NOMO-1 (cell line): ENCODE measurements at regions not wholly inside any gene's neighbourhood (a gene's known extent, or its start where the extent isn't known, plus 50 kb on each side); places are given as distances from the start of the nearest gene placed in this dataset.
"Not testable (repeated sequence)": the region's sequence is repeated elsewhere in the genome, so short reads cannot be mapped to it uniquely, and the experiment has no call there.

Experiments used
- DNase-seq, 2 experiments: peaks; one replicate each; lab custom pipeline; 2025; ENCODE audit not compliant: unreplicated experiment in 2 of 2; lab: John Stamatoyannopoulos, UW

- no peak for DNase-seq
Observed at GRCh38 chr10:105598207-105598606, 957.1 kb downstream of the SORCS3 start.

- no peak for DNase-seq
Observed at GRCh38 chr10:105597312-105597711, 956.2 kb downstream of the SORCS3 start.

- DNase-seq, result no peak
Observed at GRCh38 chr10:105596749-105597148, 955.7 kb downstream of the SORCS3 start.

- no peak for DNase-seq
Observed at GRCh38 chr10:105594296-105594695, 953.2 kb downstream of the SORCS3 start.

GRCh38 chr10:105592468-105592867, 951.4 kb downstream of the SORCS3 start:
- no peak for DNase-seq

- DNase-seq, result no peak
Observed at GRCh38 chr10:105586451-105587098, 945.5 kb downstream of the SORCS3 start.

- DNase-seq, result no peak
Observed at GRCh38 chr10:105585753-105586152, 944.7 kb downstream of the SORCS3 start.

- no peak for DNase-seq
Observed at GRCh38 chr10:105585171-105585570, 944.1 kb downstream of the SORCS3 start.

GRCh38 chr10:105579112-105579511, 938.0 kb downstream of the SORCS3 start:
- no peak for DNase-seq

- no peak for DNase-seq
Observed at GRCh38 chr10:105577865-105578607, 936.9 kb downstream of the SORCS3 start.

GRCh38 chr10:105559333-105560097, 918.4 kb downstream of the SORCS3 start:
- no peak for DNase-seq

GRCh38 chr10:105550453-105550852, 909.4 kb downstream of the SORCS3 start:
- not testable (repeated sequence) for DNase-seq

- DNase-seq, result no peak
Observed at GRCh38 chr10:105549731-105550130, 908.6 kb downstream of the SORCS3 start.

GRCh38 chr10:105545101-105545500, 904.0 kb downstream of the SORCS3 start:
- DNase-seq, result no peak

- DNase-seq, result no peak
Observed at GRCh38 chr10:105540381-105540780, 899.3 kb downstream of the SORCS3 start.

- DNase-seq, result no peak
Observed at GRCh38 chr10:105538874-105539273, 897.8 kb downstream of the SORCS3 start.

GRCh38 chr10:105535478-105535877, 894.4 kb downstream of the SORCS3 start:
- no peak for DNase-seq

- no peak for DNase-seq
Observed at GRCh38 chr10:105534086-105534485, 893.0 kb downstream of the SORCS3 start.

- DNase-seq, result no peak
Observed at GRCh38 chr10:105516511-105516910, 875.4 kb downstream of the SORCS3 start.

GRCh38 chr10:105514106-105514505, 873.0 kb downstream of the SORCS3 start:
- no peak for DNase-seq

- no peak for DNase-seq
Observed at GRCh38 chr10:105509517-105509916, 868.4 kb downstream of the SORCS3 start.

- no peak for DNase-seq
Observed at GRCh38 chr10:105506262-105506661, 865.2 kb downstream of the SORCS3 start.
